ENCODE measurements at regions not wholly inside any gene's neighbourhood (a gene's known extent, or its start where the extent isn't known, plus 50 kb on each side); places are given as distances from the start of the nearest gene placed in this dataset.

- H3K36me3 ChIP-seq (replicated peaks in 1 of 2; ENCODE audit: control insufficient read depth in 1 of 2, insufficient read depth in 2 of 2, low read length in 2 of 2) = no peaks in the 10 kb centered on the region
- ChIA-PET POLR2A (no interaction called here), CTCF (ENCODE audit: low intra/inter-chr PET ratio, low total read pairs) (no interaction called here)
- H4K20me1 ChIP-seq (ENCODE audit: insufficient read depth, low read length) = no peaks in the 10 kb centered on the region
- H2AFZ ChIP-seq (ENCODE audit: low read length) = no peak overlapping the region
- H3K9ac ChIP-seq (ENCODE audit: insufficient read depth, low read depth, low read length) = no peak overlapping the region
- H3K4me1 ChIP-seq (ENCODE audit: insufficient read depth, low read length) = no peaks in the 10 kb centered on the region
- H3K27ac ChIP-seq (ENCODE audit: extremely low read length, insufficient read depth, low read length) = no peak overlapping the region
- WGBS (ENCODE audit: low lambda C conversion rate) = 43% methylated on average over 9 of the region's 9 CpGs
- no TSS peak for BruUV-seq (replicated peaks)
- ATAC-seq (no peak), FAIRE-seq (no peak), DNase-seq (ENCODE audit: low spot score) (no peak)
- no peak overlapping the region for H3K4me3 ChIP-seq (replicated peaks in 1 of 3; ENCODE audit: insufficient read depth in 1 of 3, low read depth in 2 of 3, low read length in 3 of 3)
- no peaks in the 10 kb centered on the region for H3K27me3 ChIP-seq (ENCODE audit: control insufficient read depth in 1 of 2, insufficient read depth in 2 of 2, low read length in 2 of 2)
- TF ChIP-seq ESRRA (CRISPR knock-in tag; IDR thresholded peaks at IDR 0.05; ENCODE audit: low read depth) (no peak), MBD4 (IDR thresholded peaks at IDR 0.05; ENCODE audit: borderline replicate concordance, low read length) (no peak), RCOR2 (CRISPR knock-in tag; IDR thresholded peaks at IDR 0.05) (no peak), ZKSCAN8 (CRISPR knock-in tag; IDR thresholded peaks at IDR 0.05; ENCODE audit: borderline replicate concordance) (no peak), POGZ (CRISPR knock-in tag; IDR thresholded peaks at IDR 0.05) (no peak), CHD4 (IDR thresholded peaks at IDR 0.05; ENCODE audit: borderline replicate concordance, low read length) (no peak)
- intact Hi-C loops (cut with micrococcal nuclease; ENCODE audit: unreplicated experiment) = no loop called here
- in situ Hi-C loops (cut with HindIII; ENCODE audit: extremely low pct_ligation_motif_present, low pct_unique_long_range_greater_than_20kb) = no loop called here
- no peaks in the 10 kb centered on the region for H3K79me2 ChIP-seq (ENCODE audit: insufficient read depth, low read length)
- H3K9me3 ChIP-seq (ENCODE audit: low read length) = peaks cover 19% of the 10 kb centered on the region; the same call in 1 of the 2 replicates
- H3K4me2 ChIP-seq (ENCODE audit: low read depth, low read length) = no peak overlapping the region
Measured at GRCh38 chr14:98160901-98161300, 1111.1 kb downstream of the BCL11B start.

- Histone ChIP-seq H3K4me3 (replicated peaks in 1 of 3; ENCODE audit: insufficient read depth in 1 of 3, low read depth in 2 of 3, low read length in 3 of 3) (no peak overlapping the region), H4K20me1 (ENCODE audit: insufficient read depth, low read length) (no peaks in the 10 kb centered on the region), H3K9me3 (ENCODE audit: low read length) (peaks cover 22% of the 10 kb centered on the region; the same call in 1 of the 2 replicates), H3K9ac (ENCODE audit: insufficient read depth, low read depth, low read length) (no peak overlapping the region), H3K27me3 (ENCODE audit: control insufficient read depth in 1 of 2, insufficient read depth in 2 of 2, low read length in 2 of 2) (no peaks in the 10 kb centered on the region), H3K79me2 (ENCODE audit: insufficient read depth, low read length) (no peaks in the 10 kb centered on the region), H2AFZ (ENCODE audit: low read length) (no peak overlapping the region), H3K4me1 (ENCODE audit: insufficient read depth, low read length) (no peaks in the 10 kb centered on the region), H3K4me2 (ENCODE audit: low read depth, low read length) (no peak overlapping the region), H3K27ac (ENCODE audit: extremely low read length, insufficient read depth, low read length) (no peak overlapping the region), H3K36me3 (replicated peaks in 1 of 2; ENCODE audit: control insufficient read depth in 1 of 2, insufficient read depth in 2 of 2, low read length in 2 of 2) (no peaks in the 10 kb centered on the region)
- intact Hi-C loops (cut with micrococcal nuclease; ENCODE audit: unreplicated experiment) = no loop called here
- WGBS (ENCODE audit: low lambda C conversion rate) = 0% methylated on average over 4 of the region's 4 CpGs
- no TSS peak for BruUV-seq (replicated peaks)
- ATAC-seq (no peak), DNase-seq (ENCODE audit: low spot score) (no peak), FAIRE-seq (no peak)
- ChIA-PET CTCF (ENCODE audit: low intra/inter-chr PET ratio, low total read pairs) (no interaction called here), POLR2A (no interaction called here)
- in situ Hi-C loops (cut with HindIII; ENCODE audit: extremely low pct_ligation_motif_present, low pct_unique_long_range_greater_than_20kb) = no loop called here
- TF ChIP-seq RXRA (CRISPR knock-in tag; IDR thresholded peaks at IDR 0.05) = no peak
- TF ChIP-seq ZNF546 (CRISPR knock-in tag; conservative IDR thresholded peaks at IDR 0.05) = no peak
- TF ChIP-seq ZNF282 (IDR thresholded peaks at IDR 0.05; ENCODE audit: partially characterized antibody) = no peak
- TF ChIP-seq POLR2AphosphoS5 (IDR thresholded peaks at IDR 0.05; ENCODE audit: low read depth, low read length) = no peak
- no peak for TF ChIP-seq ZNF772 (CRISPR knock-in tag; IDR thresholded peaks at IDR 0.05)
- TF ChIP-seq SMAD3 (CRISPR knock-in tag; IDR thresholded peaks at IDR 0.05) = no peak
- no peak for TF ChIP-seq ZNF678 (CRISPR knock-in tag; IDR thresholded peaks at IDR 0.05)
- TF ChIP-seq ZFP1 (CRISPR knock-in tag; IDR thresholded peaks at IDR 0.05) = no peak
- no peak for TF ChIP-seq ZNF225 (CRISPR knock-in tag; IDR thresholded peaks at IDR 0.05)
- TF ChIP-seq HMGA1 (CRISPR knock-in tag; conservative IDR thresholded peaks at IDR 0.05) = no peak
- TF ChIP-seq MAX (IDR thresholded peaks at IDR 0.05) = no peak
- TF ChIP-seq ZMYM4 (CRISPR knock-in tag; IDR thresholded peaks at IDR 0.05) = no peak
- no peak for TF ChIP-seq BCL6 (CRISPR knock-in tag; IDR thresholded peaks at IDR 0.05)
- no peak for TF ChIP-seq MIER3 (CRISPR knock-in tag; IDR thresholded peaks at IDR 0.05; ENCODE audit: borderline replicate concordance)
- TF ChIP-seq ZNF773 (CRISPR knock-in tag; IDR thresholded peaks at IDR 0.05; ENCODE audit: borderline replicate concordance) = no peak
- TF ChIP-seq PAX8 (CRISPR knock-in tag; IDR thresholded peaks at IDR 0.05; ENCODE audit: borderline replicate concordance) = no peak
- no peak for TF ChIP-seq HMGXB4 (CRISPR knock-in tag; IDR thresholded peaks at IDR 0.05; ENCODE audit: borderline replicate concordance in 1 of 2, low read depth in 1 of 2)
Measured at GRCh38 chr14:98161356-98161755, 1110.6 kb downstream of the BCL11B start.

Data from HepG2 (cell line).